C4-2B (cell line): ENCODE measurements at regions not wholly inside any gene's neighbourhood (a gene's known extent, or its start where the extent isn't known, plus 50 kb on each side); places are given as distances from the start of the nearest gene placed in this dataset.

ENCODE experiments used
- H3K27ac ChIP-seq: fragments of 450-650 bp; 2 replicates; pipeline ENCODE4 v1.5.1; 2017
- CTCF ChIP-seq: fragments of 450-650 bp; conservative IDR thresholded peaks from 2 replicates; pipeline ENCODE4 v1.5.1; 2017; ENCODE audit warnings: mild to moderate bottlenecking
- ZFX ChIP-seq: fragments of 450-650 bp; IDR thresholded peaks from 2 replicates; pipeline ENCODE4 v1.6.1; 2017

DNA sequence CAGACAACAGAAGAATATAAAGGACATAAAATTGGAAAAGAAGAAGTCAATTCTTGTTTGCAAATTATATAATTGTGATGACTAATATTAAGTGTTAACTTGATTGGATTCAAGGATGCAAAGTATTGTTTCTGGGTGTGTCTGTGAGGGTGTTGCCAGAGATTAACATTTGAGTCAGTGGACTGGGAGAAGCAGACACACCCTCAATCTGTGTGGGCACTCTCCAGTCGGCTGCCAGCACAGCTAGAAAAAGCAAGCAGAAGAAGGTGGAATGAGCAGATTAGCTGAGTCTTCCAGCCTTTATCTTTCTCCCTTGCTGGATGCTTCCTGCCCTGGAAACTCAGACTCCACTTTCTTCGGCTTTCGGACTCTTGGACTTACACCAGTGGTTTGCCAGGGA, 51.7 kb downstream of the UBE2NL start:
- TF ChIP-seq CTCF: no peak
- TF ChIP-seq ZFX: no peak
- no peak overlapping the region for H3K27ac ChIP-seq

- H3K27ac ChIP-seq: no peak overlapping the region
- TF ChIP-seq ZFX (no peak), CTCF (no peak)
Observed at GRCh38 chrX:143940119-143940518, 56.2 kb downstream of the UBE2NL start.

GRCh38 chrX:143945171-143945570, 61.3 kb downstream of the UBE2NL start:
- H3K27ac ChIP-seq: no peak overlapping the region
- TF ChIP-seq ZFX (no peak), CTCF (no peak)

GRCh38 chrX:143964549-143964948, 80.7 kb downstream of the UBE2NL start:
- TF ChIP-seq CTCF (no peak), ZFX (no peak)

GRCh38 chrX:143988356-143988755, 104.5 kb downstream of the UBE2NL start:
- no peak for TF ChIP-seq CTCF
- TF ChIP-seq ZFX: no peak
- H3K27ac ChIP-seq: no peak overlapping the region

More at GRCh38 chrX:143964549-143964948, 80.7 kb downstream of the UBE2NL start:
- H3K27ac ChIP-seq: no peak overlapping the region

GRCh38 chrX:143994206-143994605, 110.3 kb downstream of the UBE2NL start:
- H3K27ac ChIP-seq: no peak overlapping the region
- no peak for TF ChIP-seq CTCF
- TF ChIP-seq ZFX: no peak

GRCh38 chrX:143998261-143998660, 114.4 kb downstream of the UBE2NL start:
- TF ChIP-seq CTCF (no peak), ZFX (no peak)
- no peak overlapping the region for H3K27ac ChIP-seq

DNA sequence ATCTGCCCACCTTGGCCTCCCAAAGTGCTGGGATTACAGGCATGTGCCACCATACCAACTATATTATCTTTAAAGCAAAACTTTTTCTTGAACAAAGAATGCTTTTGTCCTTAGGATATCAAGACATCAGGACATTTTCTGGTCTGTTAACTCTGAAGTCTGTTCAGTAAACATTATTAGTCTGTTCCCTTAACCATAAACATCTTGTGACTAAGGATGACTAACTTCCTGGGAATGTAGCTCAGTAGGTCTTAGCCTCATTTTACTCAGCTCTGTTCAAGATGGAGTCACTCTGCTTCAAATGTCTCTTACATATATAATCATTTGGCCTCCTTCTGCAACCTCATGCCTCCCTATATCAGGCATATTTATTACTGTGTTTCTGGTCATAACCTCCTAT, 122.9 kb downstream of the UBE2NL start:
- no peak overlapping the region for H3K27ac ChIP-seq
- TF ChIP-seq CTCF (no peak), ZFX (no peak)
